ENCODE measurements at regions not wholly inside any gene's neighbourhood (a gene's known extent, or its start where the extent isn't known, plus 50 kb on each side); places are given as distances from the start of the nearest gene placed in this dataset.
"Not testable (repeated sequence)": the region's sequence is repeated elsewhere in the genome, so short reads cannot be mapped to it uniquely, and the experiment has no call there.

DNA sequence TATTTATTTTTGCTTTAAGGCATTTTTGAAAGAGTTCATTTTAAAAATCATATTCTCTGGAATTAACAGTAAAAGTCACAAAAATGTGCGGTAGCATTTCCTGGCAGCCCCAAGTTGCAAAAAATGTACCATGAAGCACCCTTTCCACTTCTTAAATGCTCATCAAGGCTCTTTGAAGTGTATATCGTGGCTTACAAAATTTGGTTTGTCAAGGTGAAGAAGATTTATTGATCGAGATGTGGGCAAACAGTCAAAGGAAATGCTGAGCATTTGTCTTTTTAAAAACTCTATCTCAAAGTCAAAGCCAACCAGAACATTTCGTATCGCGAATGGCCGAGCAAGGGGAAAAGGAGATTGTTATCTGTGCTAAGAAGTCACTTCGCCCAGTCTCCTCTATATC is 277.5 kb upstream of the KAZN start:
- DNase-seq: no peak

DNA sequence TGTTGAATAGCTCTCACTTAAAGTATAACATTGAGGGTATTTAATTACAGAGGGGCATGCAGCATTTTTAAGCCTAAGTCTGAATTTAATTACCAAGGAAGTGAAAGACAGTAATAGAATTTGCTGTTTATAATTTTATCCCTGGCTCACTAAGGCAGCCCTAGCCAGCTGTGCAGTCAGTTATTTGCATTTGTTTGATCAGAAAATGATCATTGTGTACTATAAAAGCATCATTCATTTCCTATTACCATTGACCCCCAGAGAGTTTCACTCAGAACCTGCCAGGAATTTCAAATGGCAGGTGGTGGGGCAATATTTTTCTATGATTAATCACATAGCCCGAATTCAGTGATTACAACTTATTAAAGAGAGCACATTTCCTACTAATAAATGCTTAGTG is 277.1 kb upstream of the KAZN start:
- DNase-seq: no peak

DNA sequence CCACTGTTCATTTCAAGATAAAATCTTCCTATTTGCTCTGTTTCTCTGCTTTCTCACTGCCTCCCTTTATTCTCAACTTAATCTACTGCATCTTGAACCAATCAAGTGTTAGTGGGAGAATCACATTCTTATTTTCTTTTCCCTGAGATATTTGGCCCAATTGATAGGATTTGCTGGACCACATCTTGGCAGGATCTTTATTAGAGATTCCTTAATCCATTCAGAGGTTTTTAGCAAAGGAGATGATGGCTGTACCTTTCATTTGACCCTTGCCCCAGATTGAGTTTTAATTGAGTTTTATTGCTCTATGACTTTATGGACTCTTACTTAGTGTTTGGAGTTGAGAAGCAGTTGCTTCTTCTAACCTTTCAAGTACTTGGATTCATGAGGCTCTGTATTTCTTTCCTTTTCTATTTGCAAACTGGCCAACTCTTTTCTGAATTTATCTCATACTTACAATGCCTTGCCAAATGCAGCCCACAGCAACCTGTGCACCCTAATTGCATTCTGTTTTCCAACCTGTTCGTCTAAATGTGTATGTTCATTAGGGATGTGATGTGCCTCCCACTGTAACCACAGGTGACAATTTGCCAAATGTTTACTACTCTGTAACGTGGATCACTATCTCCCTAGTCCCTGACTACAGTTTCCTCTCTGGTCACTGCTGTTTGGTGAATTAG is 274.8 kb upstream of the KAZN start:
- no peak for DNase-seq

DNA sequence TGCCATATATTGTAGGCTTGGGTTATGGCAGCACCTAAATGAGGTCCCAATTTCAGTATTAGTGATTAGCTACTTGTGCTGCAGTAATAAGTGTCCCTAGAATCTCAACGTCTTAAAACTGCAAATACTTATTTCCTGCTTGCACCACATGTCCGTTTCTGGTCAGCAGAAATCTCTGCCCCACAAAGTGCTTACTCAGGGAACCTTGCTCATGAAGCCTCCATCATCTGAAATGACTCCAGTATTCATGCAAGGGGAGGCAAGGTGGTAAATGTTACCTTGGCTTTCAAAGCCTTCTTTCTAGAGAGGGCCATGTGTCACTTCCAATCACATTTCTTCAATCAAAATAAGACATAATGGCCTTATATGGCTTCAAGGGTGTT is 274.2 kb upstream of the KAZN start:
- DNase-seq: no peak

DNA sequence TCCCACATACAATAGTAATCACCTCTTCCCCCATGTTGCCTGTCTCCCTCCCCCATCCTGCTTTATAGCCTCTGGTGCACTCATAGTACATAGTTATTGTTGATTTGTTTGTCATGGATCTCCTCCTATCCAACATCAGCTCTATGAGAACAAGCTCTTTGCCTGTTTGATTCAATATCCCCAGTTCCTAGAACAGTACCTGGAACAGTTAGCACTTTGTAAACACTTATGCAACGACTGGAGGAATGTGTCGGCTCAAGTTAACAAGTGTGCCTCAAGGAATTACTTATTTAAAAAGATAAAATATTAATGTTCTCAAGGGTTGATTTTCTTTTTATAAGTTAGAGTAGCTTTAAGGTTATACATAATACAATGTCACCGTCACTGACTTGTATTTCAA is 271.6 kb upstream of the KAZN start:
- no peak for DNase-seq

DNA sequence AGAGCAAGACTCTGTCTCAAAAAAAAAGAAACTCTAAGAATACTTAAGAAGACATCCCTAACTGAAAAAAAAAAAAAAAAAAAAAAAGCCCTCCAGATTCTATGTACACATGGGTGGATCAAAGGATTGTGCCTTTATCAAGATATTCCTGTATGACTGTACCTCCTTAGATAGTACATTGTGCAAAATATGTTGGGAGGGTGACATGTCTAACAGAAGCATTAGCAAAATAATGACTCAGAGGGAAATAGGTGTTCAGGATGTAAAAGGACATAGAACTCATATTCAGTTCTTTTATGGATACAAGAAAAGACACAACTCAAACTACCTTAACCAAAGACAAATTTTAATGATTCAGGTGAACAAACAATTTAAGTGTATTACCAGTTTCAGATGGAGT is 269.8 kb upstream of the KAZN start:
- DNase-seq: no peak

DNA sequence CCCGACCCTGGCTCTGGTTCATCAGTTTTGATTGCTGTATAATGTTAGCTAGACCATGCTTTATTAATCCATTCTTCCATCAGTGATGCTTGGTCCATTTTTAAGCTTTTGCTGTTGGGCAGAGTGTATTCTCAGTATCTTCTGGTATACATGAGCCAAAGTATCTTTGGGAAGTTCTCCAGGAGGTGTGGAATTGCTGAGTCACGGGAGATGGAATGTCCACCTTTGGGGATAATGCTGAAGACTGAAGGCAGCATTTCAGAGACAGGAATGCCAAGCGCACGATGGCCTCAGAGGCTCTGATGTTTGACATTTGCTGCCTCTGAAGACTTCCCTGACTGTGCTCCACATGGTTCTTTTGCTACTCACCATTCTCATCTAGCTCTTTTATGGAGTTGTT is 266.3 kb upstream of the KAZN start:
- DNase-seq: peak; percentile 41

DNA sequence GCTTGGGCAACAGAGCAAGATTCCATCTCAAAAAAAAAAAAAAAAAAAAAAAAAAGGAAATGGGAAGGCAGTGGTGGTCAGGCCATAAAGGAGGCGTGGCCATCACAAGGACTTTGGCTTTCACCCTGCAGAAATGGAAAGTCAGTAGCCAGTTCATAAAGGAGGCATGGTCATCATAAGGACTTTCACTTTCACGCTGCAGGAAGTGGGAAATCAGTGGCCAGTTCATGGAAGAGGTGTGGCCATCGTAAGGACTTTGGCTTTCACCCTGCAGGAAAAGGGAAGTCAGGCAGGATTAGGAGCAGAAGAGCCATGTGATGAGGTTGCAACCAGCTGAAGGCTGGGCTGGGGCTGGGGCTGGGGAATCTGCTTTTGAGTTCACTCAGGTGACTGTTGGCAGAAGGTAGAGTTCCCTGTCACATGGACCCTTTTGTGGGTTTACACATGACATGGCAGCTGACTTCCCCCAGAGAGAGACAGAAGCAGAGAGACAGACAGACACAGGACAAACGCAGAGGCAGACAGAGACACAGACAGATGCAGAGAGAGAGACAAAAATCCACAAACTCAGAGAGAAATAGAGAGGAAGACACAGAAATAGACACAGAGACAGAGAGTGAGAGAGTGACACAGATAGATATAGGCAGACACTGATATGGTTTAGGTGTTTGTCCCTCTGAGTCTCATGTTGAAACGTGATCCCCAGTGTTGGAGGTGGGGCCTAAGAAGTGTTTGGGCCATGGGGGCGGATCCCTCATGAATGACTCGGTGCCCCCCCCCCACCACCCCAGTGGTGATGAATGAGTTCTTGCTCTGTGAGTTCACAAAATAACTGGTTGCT is 263.9 kb upstream of the KAZN start:
- peak; percentile 32 for DNase-seq

DNA sequence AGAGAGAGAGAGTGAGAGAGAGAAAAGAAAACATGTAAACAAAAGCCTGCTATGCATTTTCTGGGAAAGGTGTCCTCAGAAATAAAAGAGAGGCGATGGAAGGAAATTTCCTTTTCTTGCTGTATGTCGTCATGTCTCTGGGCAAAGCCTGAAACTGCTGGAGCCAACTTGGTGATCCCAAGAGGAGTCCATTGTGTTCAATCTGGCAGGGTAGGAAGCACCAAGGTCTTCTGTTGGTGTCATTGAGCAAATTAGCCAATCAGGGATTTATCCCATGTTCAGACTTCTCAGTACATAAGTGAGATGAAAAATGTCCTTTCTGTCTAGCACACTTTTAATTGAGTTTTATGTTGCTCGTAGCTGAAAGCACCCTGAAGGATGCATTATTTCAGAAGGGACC is 260.0 kb upstream of the KAZN start:
- no peak for DNase-seq

DNA sequence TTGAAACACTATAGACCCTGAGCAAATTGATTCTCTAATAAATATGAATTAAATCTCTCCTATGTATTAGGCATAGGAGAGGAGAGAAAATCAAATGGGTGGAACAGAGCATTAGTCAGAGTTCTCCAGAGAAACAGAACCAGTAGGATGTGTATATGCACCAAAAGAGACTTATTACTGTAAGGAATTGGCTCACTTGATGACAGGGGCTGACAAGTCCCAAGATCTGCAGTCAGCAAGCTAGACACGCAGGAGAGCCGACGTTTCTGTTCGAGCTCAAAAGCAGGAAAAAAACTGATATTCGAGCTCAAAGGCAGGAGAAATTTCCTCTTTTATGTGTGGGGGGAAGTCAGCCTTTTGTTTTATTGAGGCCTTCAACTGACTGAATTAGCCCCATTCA is 259.2 kb upstream of the KAZN start:
- no peak for DNase-seq

DNA sequence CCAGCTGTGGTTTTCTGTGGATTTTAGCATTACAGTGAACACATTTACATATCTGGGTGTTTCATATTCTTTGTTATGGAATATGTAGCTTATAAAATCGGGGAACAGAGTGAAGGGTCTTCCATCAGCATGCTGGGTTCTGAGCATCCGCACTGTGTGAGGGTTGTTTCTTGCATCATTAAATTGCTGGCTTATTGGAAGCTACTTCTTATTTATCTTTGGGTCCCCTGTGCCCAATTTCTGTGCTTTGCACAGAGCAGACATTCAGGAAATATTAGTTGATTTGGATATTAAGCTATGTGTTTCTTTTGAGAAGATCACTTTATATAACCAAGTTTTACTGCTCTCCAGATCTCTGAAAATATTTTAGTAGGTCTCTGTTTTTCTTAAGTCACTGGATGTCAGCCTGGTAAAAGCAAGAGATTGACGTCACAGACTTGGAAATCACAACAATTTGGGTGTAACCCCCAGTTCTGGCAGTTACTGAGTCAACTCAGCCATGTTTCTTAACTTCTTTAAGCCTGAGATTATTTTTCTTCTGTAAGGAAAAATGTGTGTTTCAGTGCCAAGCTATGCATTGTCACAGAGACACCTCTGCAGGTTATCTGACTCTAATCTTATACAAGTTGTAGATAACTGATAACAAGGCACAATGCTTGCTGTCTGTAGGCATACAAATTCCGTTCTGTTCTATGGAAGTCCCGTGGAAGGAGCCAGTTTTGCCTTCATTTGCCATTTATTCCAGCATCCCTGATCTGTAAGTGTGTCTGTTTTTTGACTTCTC is 258.3 kb upstream of the KAZN start:
- DNase-seq: peak; percentile 54

DNA sequence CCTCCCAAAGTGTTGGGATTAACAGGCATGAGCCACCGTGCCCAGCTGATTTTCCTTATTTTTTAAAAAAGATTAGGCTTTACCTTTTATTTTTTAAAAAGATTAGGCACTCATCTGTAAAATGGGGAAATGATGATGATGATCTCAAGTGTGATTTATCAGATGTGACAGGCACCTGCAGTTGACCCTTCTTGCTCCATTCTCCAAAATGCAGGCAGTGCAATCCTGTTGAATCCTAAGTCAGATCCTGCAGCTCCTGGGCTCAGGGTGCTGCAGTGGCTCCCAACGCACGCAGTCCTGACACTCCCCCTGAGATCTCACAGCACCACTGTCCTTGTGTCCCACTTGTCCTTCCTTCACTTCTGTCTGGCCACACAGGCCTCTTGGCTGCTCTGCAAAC is 257.3 kb upstream of the KAZN start:
- DNase-seq: no peak

DNA sequence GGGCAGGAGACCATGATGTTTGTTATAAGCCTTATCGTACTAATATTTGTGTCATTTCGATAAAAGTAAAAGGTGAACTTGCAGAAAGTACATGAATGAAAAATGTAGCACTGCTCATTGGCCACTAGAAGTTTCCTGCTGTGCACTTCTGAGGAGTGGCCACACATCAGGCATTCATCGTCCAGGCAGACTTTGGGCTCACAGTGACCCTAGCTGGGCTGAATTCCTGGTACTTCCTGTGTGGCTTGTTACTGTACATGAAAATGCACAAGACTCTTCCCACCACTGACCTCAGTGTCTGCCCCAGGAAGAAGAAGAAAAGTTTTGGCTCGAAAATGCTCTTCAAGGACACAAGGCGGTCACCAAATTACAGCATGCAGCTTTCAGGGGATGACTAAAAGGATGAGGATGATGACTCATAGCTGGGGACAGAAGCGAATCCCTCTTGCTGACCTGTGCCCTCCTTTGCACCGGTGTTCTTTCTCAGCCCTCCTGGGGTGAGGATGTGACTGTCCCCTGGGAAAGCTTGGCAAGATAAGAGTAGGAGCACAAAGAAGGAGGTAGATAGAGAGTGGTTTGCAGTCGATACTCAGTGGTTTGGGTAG is 252.4 kb upstream of the KAZN start:
- DNase-seq: peak; percentile 25

DNA sequence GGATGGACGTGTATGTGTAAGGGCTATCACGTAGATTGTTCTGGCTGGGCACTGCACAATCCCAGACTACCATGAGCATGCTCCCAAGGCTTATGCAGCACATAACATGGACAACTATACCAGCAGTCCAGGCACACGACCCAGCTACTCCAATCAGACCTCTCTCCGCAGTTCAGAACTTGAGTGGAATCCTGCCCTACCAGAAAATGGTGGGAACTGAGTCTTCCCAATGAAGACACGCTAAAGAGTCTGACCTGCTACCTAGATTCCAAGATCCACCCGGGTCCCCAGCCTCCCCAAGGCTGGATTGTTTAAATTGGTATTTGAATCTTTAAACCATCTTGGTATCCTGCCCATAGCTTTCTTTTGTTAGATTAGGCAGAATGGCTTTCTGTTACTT is 251.3 kb upstream of the KAZN start:
- DNase-seq: no peak

DNA sequence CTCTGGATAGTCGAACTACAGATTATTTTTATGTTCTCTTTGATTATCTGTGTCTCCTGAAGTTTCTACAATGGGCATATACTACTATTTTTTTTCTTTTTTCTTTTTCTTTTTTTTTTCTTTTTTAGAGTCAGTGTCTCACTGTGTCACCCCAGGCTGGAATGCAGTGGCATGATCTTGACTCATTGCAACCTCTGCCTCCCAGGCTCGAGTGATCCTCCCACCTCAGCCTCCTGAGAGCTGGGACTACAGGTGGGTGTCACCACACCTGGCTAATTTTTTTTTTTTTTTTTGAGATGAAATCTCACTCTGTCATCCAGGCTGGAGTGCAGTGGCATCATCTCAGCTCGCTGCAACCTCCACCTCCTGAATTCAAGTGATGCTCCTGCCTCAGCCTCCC is 250.7 kb upstream of the KAZN start:
- no peak for DNase-seq

DNA sequence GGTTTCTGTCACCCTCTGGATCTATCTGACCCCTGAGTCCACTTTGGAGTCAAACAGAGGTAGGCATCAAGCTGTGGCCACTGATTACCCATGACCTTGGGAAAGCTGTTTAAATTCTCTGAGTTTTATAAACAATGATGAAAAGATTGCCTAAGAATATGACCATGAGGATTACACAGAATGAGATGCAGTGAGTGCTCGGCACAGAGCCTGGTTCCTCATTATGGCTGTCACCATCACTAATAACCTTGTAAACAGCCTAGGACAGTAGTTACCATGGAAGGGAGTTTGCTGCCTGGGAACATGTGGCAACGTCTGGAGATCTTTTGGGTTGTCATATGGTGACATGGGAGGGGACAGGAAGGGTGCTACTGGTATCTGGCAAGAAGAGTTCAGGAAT is 248.3 kb upstream of the KAZN start:
- DNase-seq: no peak

DNA sequence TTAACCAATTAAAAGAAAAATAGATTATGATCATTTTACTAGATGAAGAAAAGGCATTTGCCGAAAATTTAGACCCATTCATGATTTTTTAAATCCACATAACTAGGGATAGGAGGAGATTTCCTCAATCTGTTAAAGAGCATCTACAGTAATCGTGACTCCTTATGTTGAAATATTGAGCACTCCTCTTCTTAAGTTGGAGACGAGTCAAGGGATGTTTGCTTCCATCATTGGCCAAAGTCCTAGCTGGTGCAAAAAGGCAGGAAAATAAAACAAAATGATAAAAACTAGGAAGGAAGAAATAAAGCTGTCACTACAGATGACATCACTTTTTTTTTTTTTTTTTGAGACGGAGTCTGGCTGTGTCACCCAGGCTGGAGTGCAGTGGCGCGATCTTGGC is 245.6 kb upstream of the KAZN start:
- no peak for DNase-seq

DNA sequence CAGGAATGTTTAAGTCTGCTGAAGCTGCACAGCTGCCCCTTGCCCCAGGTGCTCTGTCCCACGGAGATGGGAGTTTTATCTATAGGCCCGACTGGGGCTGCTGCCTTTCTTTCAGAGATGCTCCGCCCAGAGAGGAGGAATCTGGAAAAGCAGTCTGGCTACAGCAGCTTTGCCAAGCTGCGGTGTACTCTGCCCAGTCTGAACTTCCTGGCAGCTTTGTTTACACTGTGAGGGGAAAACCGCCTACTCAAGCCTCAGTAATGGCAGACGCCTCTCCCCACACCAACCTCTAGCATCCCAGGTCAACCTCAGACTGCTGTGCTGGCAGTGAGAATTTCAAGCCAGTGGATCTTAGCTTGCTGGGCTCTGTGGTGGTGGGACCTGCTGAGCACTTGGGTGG is 237.5 kb upstream of the KAZN start:
- not testable (repeated sequence) for DNase-seq

DNA sequence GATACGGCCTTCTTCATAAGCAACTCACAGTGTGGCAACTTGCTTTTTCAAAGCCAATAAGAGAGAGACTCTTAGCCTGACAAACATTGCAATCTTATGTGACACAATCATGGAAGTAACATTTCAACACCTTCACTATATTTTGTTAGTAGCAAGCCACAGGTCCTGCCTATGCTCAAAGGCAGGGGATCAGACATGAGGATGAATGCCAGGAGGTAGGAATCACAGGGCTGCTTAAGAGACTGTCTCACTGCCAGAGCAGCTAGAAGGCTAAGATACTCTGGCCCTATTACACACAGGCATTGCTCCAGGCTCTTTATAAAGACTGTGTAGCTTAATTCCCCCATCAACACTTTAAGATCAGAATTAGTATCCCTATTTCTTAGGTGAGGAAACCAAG is 236.2 kb upstream of the KAZN start:
- DNase-seq: no peak

DNA sequence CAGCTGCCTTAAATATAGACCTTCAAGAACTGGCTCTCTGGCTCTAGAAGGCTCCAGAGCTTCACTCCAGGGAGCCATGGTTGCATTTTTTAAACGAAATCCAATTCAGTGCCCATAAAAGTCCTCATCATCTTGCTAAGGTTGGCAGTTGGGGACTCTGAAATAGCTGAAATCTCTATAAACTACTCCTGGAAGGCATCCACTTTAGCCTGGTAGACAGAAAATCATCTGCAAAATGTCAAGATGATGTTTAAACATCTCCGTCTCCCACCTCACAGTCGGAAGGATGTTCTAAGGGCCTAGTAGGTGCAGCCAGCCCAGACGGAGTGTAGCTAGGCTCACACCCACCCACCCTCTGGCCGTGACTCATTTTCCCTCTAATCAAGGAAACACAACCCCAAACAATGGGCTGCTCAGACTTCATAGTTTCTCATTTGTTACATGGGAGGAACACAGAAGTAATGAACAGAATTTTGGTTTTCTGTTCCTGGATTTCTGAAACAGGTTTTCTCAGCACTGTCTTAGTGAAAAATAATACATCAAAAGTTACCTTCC is 235.4 kb upstream of the KAZN start:
- no peak for DNase-seq

DNA sequence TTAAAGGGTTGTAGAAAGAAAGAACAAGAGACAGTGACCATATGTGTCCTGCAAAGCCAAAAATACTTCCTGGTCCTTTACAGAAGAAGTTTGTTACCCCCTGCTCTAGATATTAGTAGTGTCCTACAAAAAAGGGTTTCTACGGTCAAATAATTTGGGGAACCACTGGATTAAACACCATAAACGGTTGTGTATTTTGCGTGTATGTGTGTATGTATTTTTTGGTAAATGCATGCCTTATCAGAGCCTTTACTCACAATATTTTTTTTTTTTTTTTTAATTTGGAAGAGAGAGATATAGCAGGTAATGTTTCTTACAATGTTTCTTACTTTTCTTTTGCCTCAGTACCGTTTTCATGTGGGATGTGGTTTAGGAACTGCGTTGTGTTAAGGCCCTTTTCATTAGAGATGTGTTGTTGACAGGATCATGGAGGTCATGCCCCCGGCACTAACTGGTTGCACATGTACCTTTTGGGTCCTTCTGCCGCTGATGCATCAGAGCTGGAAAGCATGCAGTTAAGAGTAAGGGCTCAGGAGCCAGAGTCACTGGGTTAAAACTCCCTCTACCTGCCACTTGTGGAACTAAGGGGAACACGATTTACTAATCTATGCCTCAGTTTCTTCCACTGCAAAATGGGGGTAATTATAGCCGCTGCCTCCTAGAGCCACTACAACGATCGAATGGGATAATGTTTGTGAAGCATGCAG is 234.6 kb upstream of the KAZN start:
- DNase-seq: peak; percentile 38

DNA sequence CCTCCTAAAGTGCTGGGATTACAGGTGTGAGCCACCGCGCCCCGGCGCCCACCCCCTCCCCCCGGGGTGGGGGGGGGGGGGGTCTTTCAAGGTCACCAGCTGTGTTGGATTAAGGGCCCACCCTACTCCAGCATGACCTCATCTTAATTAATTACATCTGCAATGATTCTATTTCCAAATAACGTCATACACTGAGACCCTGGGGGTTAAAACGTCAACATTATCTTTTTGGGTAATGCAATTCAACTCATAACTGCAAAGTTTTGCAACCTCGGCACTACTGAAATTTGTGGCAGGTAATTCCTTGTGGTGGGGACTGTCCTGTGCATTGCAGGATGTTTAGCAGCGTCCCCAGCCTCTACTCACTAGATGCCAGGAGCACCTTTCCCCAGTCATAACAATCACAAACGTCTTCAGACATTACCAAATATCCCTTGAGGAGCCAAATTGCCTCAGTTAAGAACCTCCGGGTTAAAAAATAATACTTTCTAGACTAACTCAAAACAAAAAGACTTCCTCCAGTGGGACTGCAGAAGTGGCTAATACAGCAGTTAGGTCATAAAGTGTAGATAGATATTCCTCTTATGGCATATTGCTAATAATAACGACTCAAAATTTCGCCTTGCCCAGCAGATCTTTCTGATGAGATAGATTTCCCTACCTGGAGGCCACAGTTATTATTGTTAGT is 233.0 kb upstream of the KAZN start:
- DNase-seq: no peak
